ENCODE measurements at regions not wholly inside any gene's neighbourhood (a gene's known extent, or its start where the extent isn't known, plus 50 kb on each side); places are given as distances from the start of the nearest gene placed in this dataset.

- Histone ChIP-seq H3K27ac (no peak overlapping the region), H3K4me3 (no peak overlapping the region)
- no peak for TF ChIP-seq CTCF (IDR thresholded peaks at IDR 0.05)
- DNase-seq (ENCODE audit: low spot score): no peak
Measured at GRCh38 chr2:13218205-13218604, 501.5 kb downstream of the TRIB2 start.

- no peak for DNase-seq (ENCODE audit: low spot score)
- Histone ChIP-seq H3K4me3 (no peak overlapping the region), H3K27ac (no peak overlapping the region)
- TF ChIP-seq CTCF (IDR thresholded peaks at IDR 0.05): no peak
Measured at GRCh38 chr2:13227578-13227977, 510.8 kb downstream of the TRIB2 start.

GRCh38 chr2:13230221-13230620 lies 513.5 kb downstream of the TRIB2 start:
- no peak for DNase-seq (ENCODE audit: low spot score)
- TF ChIP-seq CTCF (IDR thresholded peaks at IDR 0.05): no peak
- no peak overlapping the region for H3K4me3 ChIP-seq
- no peak overlapping the region for H3K27ac ChIP-seq

GRCh38 chr2:13240061-13240460 lies 523.3 kb downstream of the TRIB2 start:
- Histone ChIP-seq H3K4me3 (no peak overlapping the region), H3K27ac (no peak overlapping the region)
- TF ChIP-seq CTCF (IDR thresholded peaks at IDR 0.05): no peak
- no peak for DNase-seq (ENCODE audit: low spot score)

- DNase-seq (ENCODE audit: low spot score): no peak
- H3K27ac ChIP-seq: no peak overlapping the region
- TF ChIP-seq CTCF (IDR thresholded peaks at IDR 0.05): no peak
- H3K4me3 ChIP-seq: no peak overlapping the region
Measured at GRCh38 chr2:13240789-13241487, 524.2 kb downstream of the TRIB2 start.

GRCh38 chr2:13252615-13253014 lies 535.9 kb downstream of the TRIB2 start:
- TF ChIP-seq CTCF (IDR thresholded peaks at IDR 0.05): no peak
- Histone ChIP-seq H3K4me3 (no peak overlapping the region), H3K27ac (no peak overlapping the region)
- DNase-seq (ENCODE audit: low spot score): no peak

- no peak overlapping the region for H3K4me3 ChIP-seq
- TF ChIP-seq CTCF (IDR thresholded peaks at IDR 0.05): no peak
- H3K27ac ChIP-seq: no peak overlapping the region
- no peak for DNase-seq (ENCODE audit: low spot score)
Measured at GRCh38 chr2:13255485-13255884, 538.7 kb downstream of the TRIB2 start.

Data from coronary artery (tissue), 2 donors.